ENCODE measurements at regions not wholly inside any gene's neighbourhood (a gene's known extent, or its start where the extent isn't known, plus 50 kb on each side); places are given as distances from the start of the nearest gene placed in this dataset.

GRCh38 chr6:113699239-113699638 lies 157.9 kb upstream of the MARCKS start:
- H3K27ac ChIP-seq = no peak overlapping the region
- in situ Hi-C loops (cut with HindIII; ENCODE audit: low pct_ligation_motif_present, low sequenced_read_pairs) = no loop called here
- no peak overlapping the region for H3K4me3 ChIP-seq (ENCODE audit: low read depth, low read length)
- no peaks in the 10 kb centered on the region for H3K27me3 ChIP-seq (replicated peaks)
- no peak for TF ChIP-seq CTCF (IDR thresholded peaks at IDR 0.05; ENCODE audit: low read depth, low read length, missing control alignments)
- DNase-seq = no peak
- no peaks in the 10 kb centered on the region for H3K36me3 ChIP-seq (replicated peaks)

DNA sequence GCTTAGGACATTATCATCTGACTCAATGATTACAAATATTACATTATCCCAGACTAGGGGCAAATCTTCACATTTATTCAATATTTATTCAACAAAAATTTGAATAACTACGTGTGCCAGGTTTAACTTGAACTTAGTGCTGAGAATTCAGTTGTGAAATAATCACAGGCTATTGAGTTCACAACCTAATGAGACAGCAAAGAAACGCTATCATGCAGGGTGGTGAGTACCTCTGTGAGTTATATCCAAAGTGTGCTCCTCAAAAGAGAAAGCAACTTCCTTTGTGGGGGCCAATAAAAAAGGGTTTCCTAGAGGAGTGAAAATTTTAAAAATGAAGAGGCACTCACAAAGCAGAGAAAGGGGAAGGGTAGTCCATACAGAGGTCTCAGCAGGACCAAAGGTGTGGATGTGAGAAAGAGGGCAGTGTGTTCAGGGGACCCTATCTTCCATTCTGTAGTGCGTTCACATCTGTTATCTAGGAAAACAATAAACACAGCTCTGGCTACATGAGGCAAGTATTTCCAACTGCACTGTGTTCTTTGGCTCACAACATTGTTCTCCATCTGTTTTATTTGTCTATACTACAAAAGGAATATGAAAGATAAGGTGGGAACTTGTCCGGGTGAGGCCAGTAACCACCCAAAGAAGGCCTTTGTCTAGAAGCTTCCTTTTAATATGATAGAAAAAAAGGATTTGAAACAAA lies 155.4 kb upstream of the MARCKS start:
- TF ChIP-seq CTCF (IDR thresholded peaks at IDR 0.05; ENCODE audit: low read depth, low read length, missing control alignments) = no peak
- in situ Hi-C loops (cut with HindIII; ENCODE audit: low pct_ligation_motif_present, low sequenced_read_pairs) = no loop called here
- H3K4me3 ChIP-seq (ENCODE audit: low read depth, low read length) = no peak overlapping the region
- no peak for DNase-seq
- no peak overlapping the region for H3K27ac ChIP-seq
- H3K27me3 ChIP-seq (replicated peaks) = no peaks in the 10 kb centered on the region
- no peaks in the 10 kb centered on the region for H3K36me3 ChIP-seq (replicated peaks)

- Histone ChIP-seq H3K4me3 (ENCODE audit: low read depth, low read length) (no peak overlapping the region), H3K36me3 (replicated peaks) (no peaks in the 10 kb centered on the region), H3K27ac (no peak overlapping the region), H3K27me3 (replicated peaks) (no peaks in the 10 kb centered on the region)
- in situ Hi-C loops (cut with HindIII; ENCODE audit: low pct_ligation_motif_present, low sequenced_read_pairs) = no loop called here
- DNase-seq = no peak
- TF ChIP-seq CTCF (IDR thresholded peaks at IDR 0.05; ENCODE audit: low read depth, low read length, missing control alignments) = no peak
These were observed 150.0 kb upstream of the MARCKS start for GRCh38 chr6:113707194-113707593.

- Histone ChIP-seq H3K27ac (no peak overlapping the region), H3K4me3 (ENCODE audit: low read depth, low read length) (no peak overlapping the region), H3K36me3 (replicated peaks) (no peaks in the 10 kb centered on the region), H3K27me3 (replicated peaks) (no peaks in the 10 kb centered on the region)
- no peak for TF ChIP-seq CTCF (IDR thresholded peaks at IDR 0.05; ENCODE audit: low read depth, low read length, missing control alignments)
- no peak for DNase-seq
- in situ Hi-C loops (cut with HindIII; ENCODE audit: low pct_ligation_motif_present, low sequenced_read_pairs) = no loop called here
These were observed 147.1 kb upstream of the MARCKS start for GRCh38 chr6:113709936-113710509.

- no peak for TF ChIP-seq CTCF (IDR thresholded peaks at IDR 0.05; ENCODE audit: low read depth, low read length, missing control alignments)
- Histone ChIP-seq H3K27me3 (replicated peaks) (no peaks in the 10 kb centered on the region), H3K27ac (no peak overlapping the region), H3K36me3 (replicated peaks) (no peaks in the 10 kb centered on the region), H3K4me3 (ENCODE audit: low read depth, low read length) (no peak overlapping the region)
- in situ Hi-C loops (cut with HindIII; ENCODE audit: low pct_ligation_motif_present, low sequenced_read_pairs) = no loop called here
- no peak for DNase-seq
These were observed 143.5 kb upstream of the MARCKS start for GRCh38 chr6:113713665-113714064.

- Histone ChIP-seq H3K27me3 (replicated peaks) (no peaks in the 10 kb centered on the region), H3K36me3 (replicated peaks) (no peaks in the 10 kb centered on the region), H3K27ac (no peak overlapping the region), H3K4me3 (ENCODE audit: low read depth, low read length) (no peak overlapping the region)
- TF ChIP-seq CTCF (IDR thresholded peaks at IDR 0.05; ENCODE audit: low read depth, low read length, missing control alignments) = no peak
- DNase-seq = no peak
- in situ Hi-C loops (cut with HindIII; ENCODE audit: low pct_ligation_motif_present, low sequenced_read_pairs) = no loop called here
These were observed 138.6 kb upstream of the MARCKS start for GRCh38 chr6:113718588-113718987.
